ENCODE measurements at regions not wholly inside any gene's neighbourhood (a gene's known extent, or its start where the extent isn't known, plus 50 kb on each side); places are given as distances from the start of the nearest gene placed in this dataset.
"Not testable (repeated sequence)": the region's sequence is repeated elsewhere in the genome, so short reads cannot be mapped to it uniquely, and the experiment has no call there.

DNA sequence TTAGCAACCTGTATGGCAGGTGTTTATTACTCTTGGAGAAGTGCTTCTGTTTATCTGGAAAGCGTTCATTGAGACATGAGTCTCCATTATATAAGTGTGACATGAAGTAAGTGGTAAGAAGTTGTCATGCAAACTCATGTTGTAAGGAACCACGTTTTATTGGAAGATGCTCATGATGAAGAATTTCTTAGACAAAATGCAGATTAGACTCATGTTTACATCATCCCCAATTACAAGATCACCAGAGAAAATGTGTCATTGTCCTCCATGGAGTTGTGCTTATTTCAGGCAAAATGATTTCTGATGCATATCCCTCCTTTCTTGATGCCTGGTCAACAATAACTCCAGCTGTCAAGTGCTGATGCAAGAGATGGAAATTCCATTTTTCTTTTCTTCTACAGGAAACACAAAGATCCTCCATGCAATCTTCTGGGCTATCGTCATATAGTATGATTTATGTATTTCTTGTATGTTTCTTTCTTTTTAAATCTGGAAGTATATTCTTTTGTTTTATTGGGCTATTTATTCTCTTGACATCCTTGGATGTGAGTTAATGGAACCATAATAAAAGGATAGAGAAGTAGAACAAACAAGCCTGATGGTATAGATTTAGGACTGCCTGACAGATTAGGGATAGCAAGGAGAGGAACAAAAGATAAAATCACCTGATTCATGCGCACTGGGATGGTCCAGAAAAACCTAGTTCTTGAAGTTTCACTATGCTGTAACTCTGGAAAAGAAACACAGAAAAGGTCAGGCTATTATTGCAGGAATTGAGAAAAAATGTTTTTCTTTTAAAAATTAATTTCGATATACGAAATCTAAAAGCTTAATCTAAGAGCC lies 50.7 kb upstream of the DIAPH3 start:
- no peak for DNase-seq (ENCODE audit: low read depth)

DNA sequence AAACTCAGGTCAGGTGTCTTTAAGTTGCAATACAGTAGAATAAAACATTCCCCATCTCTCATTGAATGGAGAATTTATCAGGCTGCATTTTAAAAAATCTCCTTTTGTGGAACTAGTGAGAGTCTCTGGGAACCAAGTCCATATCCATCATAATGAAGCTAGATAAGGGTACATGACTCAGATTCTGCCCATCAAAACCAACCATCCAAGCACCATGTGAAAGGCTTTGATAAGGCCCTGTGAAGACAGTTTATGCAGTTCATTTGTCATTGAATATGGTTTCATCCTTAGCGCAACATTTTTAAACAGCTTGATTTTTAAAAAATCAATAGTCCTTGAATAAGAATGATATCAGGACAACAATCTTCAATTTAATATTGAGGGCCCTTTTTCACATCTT lies 56.3 kb upstream of the DIAPH3 start:
- DNase-seq (ENCODE audit: low read depth) = no peak

GRCh38 chr13:60221581-60221980 lies 57.9 kb upstream of the DIAPH3 start:
- no peak for DNase-seq (ENCODE audit: low read depth)

- DNase-seq (ENCODE audit: low read depth) = peak; percentile 29
These were observed 62.8 kb upstream of the DIAPH3 start for GRCh38 chr13:60226507-60226906.

DNA sequence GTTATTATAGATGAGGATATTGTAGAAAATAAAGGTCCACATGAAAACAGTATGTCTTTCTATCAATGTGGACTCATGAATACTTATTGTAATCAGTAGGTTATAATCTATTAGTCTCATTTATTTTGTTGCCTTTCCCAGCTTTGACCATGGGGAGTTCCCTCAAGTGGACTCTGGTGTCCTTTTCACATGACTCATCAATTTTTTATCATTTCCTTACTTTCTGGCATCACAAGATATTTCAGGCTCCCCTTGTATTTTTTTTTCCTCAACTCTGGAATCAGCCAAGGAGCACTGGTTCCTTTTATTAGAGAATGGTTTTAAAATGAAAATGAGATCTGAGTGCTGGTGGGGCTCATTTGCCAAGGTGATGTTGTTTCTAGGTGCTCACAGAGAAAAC lies 63.4 kb upstream of the DIAPH3 start:
- DNase-seq (ENCODE audit: low read depth) = peak; percentile 10

DNA sequence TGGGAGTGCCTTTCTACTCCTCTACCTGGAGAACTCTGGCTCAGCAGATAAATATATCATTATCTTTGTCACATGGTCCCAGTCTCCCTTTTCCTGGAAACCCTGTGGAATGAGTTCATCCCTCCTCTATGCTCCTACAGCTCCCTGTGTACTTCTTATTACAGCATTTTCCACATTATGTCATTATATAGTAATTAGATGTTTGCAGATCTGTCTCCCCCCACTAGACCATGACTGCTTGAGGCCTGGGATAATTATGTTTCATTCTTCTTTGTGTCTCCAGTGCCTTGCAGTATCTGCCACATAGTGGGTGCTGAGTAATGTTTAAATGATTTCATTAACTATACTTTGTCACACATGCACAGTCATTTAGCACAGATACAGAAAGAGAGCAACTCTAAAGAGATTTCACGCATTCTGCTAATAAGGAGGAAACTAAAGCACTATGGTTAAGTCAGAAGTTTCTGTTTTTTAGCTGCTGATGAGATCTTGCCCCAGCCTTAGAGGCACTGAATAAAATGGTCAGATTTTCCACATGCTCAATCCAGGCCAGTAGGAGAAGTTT lies 66.1 kb upstream of the DIAPH3 start:
- no peak for DNase-seq (ENCODE audit: low read depth)

DNA sequence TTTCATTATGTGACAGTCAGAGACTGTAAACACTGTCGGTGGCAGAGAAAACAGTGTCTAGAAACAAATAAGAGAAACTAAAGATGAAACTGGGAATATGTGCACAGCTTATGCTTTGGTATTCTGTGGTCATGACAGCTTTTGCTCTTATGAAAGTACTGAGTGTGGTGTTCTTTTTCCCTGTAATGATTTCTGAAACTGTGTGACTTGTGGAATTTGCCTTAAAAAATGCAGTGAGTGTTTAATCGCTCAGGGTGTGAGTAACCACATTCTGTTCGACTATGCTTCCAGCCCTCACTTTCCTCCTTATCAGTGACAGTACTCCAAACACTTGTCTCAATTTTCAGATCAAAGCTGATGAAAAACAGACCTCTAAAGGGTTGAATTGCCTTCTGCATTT lies 66.9 kb upstream of the DIAPH3 start:
- DNase-seq (ENCODE audit: low read depth) = no peak

DNA sequence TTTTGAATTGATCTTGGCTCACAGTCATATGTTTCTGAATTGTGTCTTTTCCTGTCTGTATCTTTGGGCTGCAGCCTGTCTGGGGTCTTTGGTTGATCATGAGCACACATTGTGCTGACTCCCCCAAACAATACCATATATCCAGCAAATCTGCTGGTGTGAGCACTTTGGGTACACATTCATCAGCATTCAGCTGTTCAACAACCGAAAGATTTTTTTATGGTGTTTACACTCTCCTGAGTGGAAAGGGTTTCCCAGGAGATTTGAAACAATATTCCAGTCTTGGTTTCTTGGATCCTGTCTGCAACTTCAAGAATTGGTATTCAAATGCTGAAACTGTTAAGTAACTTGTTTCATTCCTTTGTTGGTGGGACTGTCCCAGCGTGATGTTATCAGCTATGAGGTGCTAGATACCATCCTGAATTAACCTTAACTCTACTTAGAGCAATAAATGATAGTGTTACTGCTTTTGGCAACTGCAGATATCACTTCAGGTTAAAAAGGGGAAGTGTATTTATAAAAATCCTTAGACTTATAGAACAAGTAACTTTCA lies 78.4 kb upstream of the DIAPH3 start:
- DNase-seq (ENCODE audit: low read depth) = no peak

DNA sequence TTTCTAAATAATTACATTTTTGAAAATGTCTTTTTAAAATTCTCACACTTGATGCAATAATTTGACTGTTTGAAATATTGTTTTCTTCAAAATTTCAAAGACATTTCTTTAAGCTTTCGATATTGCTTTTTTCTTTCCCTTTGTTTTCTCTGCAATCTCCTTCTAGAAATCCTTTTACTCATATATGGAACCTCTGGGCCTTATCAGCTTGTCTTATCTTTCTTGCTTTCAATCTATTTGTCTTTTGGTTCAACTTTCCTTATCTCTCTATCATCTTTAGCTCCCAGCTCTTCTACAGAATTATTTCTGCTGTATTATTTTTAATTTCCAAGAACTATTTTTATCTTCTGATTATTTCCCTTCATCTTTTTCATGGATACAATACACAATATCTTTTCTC lies 80.7 kb upstream of the DIAPH3 start:
- no peak for DNase-seq (ENCODE audit: low read depth)

DNA sequence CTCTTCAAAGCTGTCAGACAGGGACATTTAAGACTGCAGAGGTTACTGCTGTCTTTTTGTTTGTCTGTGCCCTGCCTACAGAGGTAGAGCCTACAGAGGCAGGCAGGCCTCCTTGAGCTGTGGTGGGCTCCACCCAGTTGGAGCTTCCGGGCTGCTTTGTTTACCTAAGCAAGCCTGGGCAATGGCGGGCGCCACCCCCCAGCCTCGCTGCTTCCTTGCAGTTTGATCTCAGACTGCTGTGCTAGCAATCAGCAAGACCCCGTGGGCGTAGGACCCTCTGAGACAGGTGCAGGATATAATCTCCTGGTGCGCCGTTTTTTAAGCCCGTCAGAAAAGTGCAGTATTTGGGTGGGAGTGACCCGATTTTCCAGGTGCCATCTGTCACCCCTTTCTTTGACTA lies 87.7 kb upstream of the DIAPH3 start:
- DNase-seq (ENCODE audit: low read depth) = not testable (repeated sequence)

DNA sequence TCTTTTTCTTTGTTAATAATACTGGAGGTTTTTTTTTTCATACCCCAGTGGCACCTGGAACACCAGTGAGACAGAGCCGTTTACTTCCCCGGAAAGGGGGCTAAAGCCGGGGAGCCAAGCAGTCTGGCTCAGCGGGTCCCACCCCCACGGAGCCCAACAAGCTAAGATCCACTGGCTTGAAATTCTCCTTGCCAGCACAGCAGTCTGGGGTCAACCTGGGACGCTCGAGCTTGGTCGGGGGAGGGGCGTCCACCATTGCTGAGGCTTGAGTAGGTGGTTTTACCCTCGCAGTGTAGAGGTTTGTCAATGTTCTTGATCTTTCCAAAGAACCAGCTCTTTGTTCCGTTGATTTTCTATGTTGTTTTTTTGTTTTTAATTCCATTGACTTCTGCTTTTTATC lies 94.6 kb upstream of the DIAPH3 start:
- DNase-seq (ENCODE audit: low read depth) = no peak

DNA sequence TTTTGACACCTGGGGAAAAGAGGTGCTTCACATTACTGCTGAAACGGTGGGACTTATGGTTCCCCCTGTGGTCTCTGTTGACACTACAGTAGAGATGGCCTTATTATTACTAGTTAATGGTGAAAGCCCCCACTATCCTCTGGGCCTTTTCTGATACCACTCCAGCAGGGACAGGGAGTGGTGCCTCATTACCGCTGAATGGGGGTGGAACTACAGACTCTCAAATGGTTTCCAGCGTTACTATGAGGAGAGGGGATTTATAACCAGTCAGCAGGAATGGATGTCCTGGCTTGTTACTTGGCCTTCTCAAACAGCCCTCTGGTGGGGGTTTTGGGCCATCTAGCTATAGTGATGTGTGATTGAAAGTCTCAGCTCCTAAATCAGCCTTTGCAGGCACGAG lies 96.7 kb upstream of the DIAPH3 start:
- DNase-seq (ENCODE audit: low read depth) = no peak

GRCh38 chr13:60261432-60262351 lies 98.0 kb upstream of the DIAPH3 start:
- no peak for DNase-seq (ENCODE audit: low read depth)

DNA sequence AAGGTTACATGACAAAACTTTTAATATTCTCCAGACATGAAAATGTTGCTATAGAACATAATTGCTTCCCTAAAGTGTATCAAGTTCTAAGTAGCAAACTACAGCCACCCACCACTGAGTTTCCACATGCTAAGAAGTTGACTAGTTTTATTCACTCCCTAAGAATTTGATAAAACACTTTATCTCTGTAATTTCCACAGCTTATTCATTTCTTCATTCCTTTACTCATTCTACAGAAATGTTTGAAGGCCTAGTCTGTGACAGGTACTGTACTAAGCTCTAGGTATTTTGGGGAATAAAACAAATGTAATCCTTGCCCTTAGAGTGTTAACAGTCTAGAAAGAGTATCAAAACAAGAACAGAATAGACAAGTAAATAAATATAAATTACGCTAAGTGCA lies 101.8 kb upstream of the DIAPH3 start:
- no peak for DNase-seq (ENCODE audit: low read depth)

DNA sequence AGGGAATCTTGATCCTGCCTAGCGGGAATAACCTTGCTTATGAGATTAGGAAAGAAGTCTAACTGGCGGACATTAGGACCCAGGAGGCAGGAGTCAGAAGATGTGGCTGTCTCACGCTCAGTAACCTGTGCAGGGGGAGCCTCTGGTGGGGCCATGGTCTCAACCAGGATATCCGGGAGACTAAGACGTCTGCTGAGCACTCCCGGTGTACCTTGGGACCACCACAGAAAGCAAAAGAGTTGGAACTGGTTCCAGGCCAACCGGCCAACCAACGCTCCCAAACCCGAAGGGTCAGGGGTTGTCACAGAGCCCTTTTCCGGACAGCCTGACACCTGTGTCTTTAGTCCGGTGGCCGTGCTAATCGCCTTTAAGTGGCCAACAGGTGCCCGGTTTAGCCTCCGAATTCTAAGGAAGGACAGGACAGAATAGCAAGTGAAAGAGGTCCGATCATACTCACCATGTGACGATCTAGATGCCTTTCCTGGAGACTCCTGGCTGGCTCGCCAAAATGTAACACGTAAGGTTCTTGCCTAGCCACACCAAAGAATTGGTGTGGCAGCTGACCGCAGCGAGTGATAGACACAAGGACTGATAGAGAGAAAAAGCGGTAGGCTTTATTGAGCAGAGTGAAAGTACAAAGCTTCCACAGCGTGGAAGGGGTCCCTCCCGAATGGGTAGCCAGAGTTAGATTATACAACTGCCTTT lies 103.9 kb upstream of the DIAPH3 start:
- peak; percentile 20 for DNase-seq (ENCODE audit: low read depth)

DNA sequence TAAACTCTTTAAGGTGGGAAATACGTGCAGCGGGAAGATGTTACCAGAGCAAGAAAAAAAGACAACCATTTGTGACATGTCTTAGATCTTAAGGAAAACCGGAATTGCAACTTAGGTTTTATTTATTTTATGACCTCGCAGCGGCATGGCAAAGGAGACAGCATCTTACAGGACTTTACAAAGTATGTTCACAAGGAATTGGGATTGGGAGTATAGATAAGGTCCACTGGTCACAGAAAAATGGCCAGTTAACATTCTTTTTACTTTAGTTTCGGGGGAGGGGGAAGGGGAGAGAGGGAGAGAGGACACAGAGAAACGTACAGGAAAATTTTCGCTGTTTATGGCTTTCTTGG lies 104.5 kb upstream of the DIAPH3 start:
- no peak for DNase-seq (ENCODE audit: low read depth)

DNA sequence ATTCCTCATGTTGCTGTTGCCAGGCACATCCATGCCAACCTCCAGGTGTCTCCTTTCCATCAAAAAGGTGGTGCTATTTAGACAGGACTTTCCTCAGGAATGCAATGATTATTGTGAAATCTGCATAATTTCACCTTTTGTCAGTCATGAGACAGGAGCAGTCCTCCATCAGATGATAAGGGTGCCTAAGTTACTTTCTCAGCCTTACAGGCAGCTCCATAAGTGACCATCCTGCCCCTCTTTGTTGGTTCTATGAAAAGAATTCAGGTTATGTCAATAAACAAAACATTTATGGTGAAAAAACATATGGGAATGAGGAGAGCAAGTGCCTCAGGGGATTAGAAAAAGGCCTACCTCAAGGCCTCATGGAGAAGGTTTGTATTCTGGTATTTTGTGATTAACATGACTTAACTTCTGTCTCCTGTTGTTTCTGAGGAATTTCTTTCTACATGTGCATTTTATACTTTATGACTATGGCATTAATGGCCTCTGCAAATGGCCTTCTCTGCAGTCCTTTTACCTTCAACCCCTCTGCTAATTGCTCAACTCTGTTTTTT lies 110.3 kb upstream of the DIAPH3 start:
- no peak for DNase-seq (ENCODE audit: low read depth)

- DNase-seq (ENCODE audit: low read depth) = no peak
These were observed 110.9 kb upstream of the DIAPH3 start for GRCh38 chr13:60274655-60275054.

GRCh38 chr13:60275208-60275607 lies 111.5 kb upstream of the DIAPH3 start:
- no peak for DNase-seq (ENCODE audit: low read depth)

- DNase-seq (ENCODE audit: low read depth) = not testable (repeated sequence)
These were observed 116.5 kb upstream of the TDRD3 start for GRCh38 chr13:60280524-60280923.

DNA sequence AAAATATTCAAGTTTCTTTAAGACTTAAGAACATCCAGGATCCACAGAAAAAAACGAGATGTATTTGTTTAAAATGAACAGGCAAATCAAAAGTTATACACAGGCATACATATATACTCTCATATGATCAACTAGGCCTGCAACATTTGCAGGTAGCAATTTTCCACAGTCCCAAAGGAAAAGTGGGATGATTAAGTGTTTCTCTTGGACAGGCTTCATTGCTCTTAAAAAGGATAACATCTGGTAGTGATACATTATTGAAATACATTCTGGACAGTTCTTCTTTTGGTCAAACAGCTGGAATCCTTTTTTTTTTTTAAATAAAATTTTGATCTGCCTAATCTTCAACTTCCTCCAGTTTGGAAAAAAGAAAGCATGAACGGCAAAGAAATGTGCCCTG lies 114.8 kb upstream of the TDRD3 start:
- no peak for DNase-seq (ENCODE audit: low read depth)
